ENCODE measurements at regions not wholly inside any gene's neighbourhood (a gene's known extent, or its start where the extent isn't known, plus 50 kb on each side); places are given as distances from the start of the nearest gene placed in this dataset.

DNA sequence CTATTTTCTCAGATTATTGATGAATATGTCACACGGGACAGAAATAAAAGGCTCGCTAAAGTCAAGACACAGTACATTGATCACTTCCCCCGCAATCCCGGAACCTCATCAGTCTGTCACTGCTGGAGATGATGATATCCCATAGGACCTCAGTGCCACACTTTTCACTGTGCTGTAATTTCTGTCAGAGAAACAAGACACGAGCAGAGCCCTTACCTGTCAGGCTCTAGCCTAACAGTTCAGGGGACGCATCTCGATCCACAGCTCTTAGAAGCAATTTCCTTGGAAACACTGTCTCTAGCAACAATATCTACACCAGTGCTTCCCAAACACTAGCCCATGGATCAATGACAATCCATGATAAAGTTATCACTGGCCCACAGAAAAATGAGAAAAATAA, 140.0 kb downstream of the GRIN2B start:
- Histone ChIP-seq H3K4me3 (ENCODE audit: low read length) (no peak overlapping the region), H2AFZ (ENCODE audit: low read length) (no peak overlapping the region), H3K79me2 (ENCODE audit: low read length) (no peaks in the 10 kb centered on the region), H3K4me1 (ENCODE audit: low read length) (no peaks in the 10 kb centered on the region), H3K9me3 (replicated peaks; ENCODE audit: insufficient read depth, low read length) (no peaks in the 10 kb centered on the region), H3K4me2 (ENCODE audit: low read depth, low read length) (no peak overlapping the region), H3K9ac (ENCODE audit: low read length) (no peak overlapping the region), H3K9me2 (replicated peaks; ENCODE audit: insufficient read depth, low read length) (no peaks in the 10 kb centered on the region), H3K27ac (ENCODE audit: low read length) (no peak overlapping the region), H3F3A (ENCODE audit: insufficient read depth, low read length) (no peaks in the 10 kb centered on the region), H4K20me1 (ENCODE audit: insufficient read depth, low read length) (no peaks in the 10 kb centered on the region), H3K27me3 (replicated peaks; ENCODE audit: insufficient read depth, low read length) (no peaks in the 10 kb centered on the region), H3K36me3 (replicated peaks; ENCODE audit: insufficient read depth, low read length) (no peaks in the 10 kb centered on the region)
- DNase-seq = no peak
- no peak for TF ChIP-seq EZH2 (optimal IDR thresholded peaks at IDR 0.05; ENCODE audit: low read depth, low read length)
- no peak for TF ChIP-seq EZH2phosphoT487 (IDR thresholded peaks at IDR 0.05; ENCODE audit: low read length)
- TF ChIP-seq, protein P1, sequence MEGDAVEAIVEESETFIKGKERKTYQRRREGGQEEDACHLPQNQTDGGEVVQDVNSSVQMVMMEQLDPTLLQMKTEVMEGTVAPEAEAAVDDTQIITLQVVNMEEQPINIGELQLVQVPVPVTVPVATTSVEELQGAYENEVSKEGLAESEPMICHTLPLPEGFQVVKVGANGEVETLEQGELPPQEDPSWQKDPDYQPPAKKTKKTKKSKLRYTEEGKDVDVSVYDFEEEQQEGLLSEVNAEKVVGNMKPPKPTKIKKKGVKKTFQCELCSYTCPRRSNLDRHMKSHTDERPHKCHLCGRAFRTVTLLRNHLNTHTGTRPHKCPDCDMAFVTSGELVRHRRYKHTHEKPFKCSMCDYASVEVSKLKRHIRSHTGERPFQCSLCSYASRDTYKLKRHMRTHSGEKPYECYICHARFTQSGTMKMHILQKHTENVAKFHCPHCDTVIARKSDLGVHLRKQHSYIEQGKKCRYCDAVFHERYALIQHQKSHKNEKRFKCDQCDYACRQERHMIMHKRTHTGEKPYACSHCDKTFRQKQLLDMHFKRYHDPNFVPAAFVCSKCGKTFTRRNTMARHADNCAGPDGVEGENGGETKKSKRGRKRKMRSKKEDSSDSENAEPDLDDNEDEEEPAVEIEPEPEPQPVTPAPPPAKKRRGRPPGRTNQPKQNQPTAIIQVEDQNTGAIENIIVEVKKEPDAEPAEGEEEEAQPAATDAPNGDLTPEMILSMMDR (IDR thresholded peaks at IDR 0.05; ENCODE audit: low read length) = no peak

GRCh38 chr12:13839365-13840336, 141.8 kb downstream of the GRIN2B start:
- no peak for TF ChIP-seq EZH2phosphoT487 (IDR thresholded peaks at IDR 0.05; ENCODE audit: low read length)
- TF ChIP-seq EZH2 (optimal IDR thresholded peaks at IDR 0.05; ENCODE audit: low read depth, low read length) = no peak
- TF ChIP-seq, protein P1 (IDR thresholded peaks at IDR 0.05; ENCODE audit: low read length) = no peak

DNA sequence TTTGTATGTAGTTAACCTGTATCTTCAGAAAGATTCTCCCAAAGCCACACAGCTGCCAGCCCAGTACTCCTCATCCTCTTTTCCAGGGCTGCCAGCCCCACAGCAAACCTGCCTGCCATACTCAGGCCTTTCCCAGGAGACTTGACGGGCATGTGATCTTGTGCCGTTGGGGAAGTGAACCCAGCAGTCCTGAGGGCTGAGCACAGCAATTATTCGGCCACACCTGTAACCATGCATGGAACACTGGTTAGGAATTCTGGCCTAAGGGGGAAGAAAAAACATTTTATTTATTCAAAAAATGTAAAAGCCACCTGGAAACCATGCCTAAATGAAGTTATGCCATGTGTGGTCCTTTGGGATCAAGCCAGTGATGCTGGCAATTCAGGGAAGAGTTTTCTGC, 145.3 kb downstream of the GRIN2B start:
- no peak for DNase-seq
- Histone ChIP-seq H3K4me1 (ENCODE audit: low read length) (no peaks in the 10 kb centered on the region), H3K9ac (ENCODE audit: low read length) (no peak overlapping the region), H3K27ac (ENCODE audit: low read length) (no peak overlapping the region), H3K4me2 (ENCODE audit: low read depth, low read length) (no peak overlapping the region), H3K9me3 (replicated peaks; ENCODE audit: insufficient read depth, low read length) (no peaks in the 10 kb centered on the region), H4K20me1 (ENCODE audit: insufficient read depth, low read length) (no peaks in the 10 kb centered on the region), H3K79me2 (ENCODE audit: low read length) (no peaks in the 10 kb centered on the region), H3K4me3 (ENCODE audit: low read length) (no peak overlapping the region), H3F3A (ENCODE audit: insufficient read depth, low read length) (no peaks in the 10 kb centered on the region), H3K36me3 (replicated peaks; ENCODE audit: insufficient read depth, low read length) (no peaks in the 10 kb centered on the region), H3K9me2 (replicated peaks; ENCODE audit: insufficient read depth, low read length) (no peaks in the 10 kb centered on the region), H2AFZ (ENCODE audit: low read length) (no peak overlapping the region), H3K27me3 (replicated peaks; ENCODE audit: insufficient read depth, low read length) (no peaks in the 10 kb centered on the region)
- TF ChIP-seq, protein P1 (IDR thresholded peaks at IDR 0.05; ENCODE audit: low read length) = no peak
- no peak for TF ChIP-seq EZH2 (optimal IDR thresholded peaks at IDR 0.05; ENCODE audit: low read depth, low read length)
- TF ChIP-seq EZH2phosphoT487 (IDR thresholded peaks at IDR 0.05; ENCODE audit: low read length) = no peak

More at GRCh38 chr12:13839365-13840336, 141.8 kb downstream of the GRIN2B start:
- Histone ChIP-seq H3K9me2 (replicated peaks; ENCODE audit: insufficient read depth, low read length) (no peaks in the 10 kb centered on the region), H3K4me1 (ENCODE audit: low read length) (no peaks in the 10 kb centered on the region), H3K9me3 (replicated peaks; ENCODE audit: insufficient read depth, low read length) (no peaks in the 10 kb centered on the region), H3K9ac (ENCODE audit: low read length) (no peak overlapping the region), H3K4me2 (ENCODE audit: low read depth, low read length) (no peak overlapping the region), H4K20me1 (ENCODE audit: insufficient read depth, low read length) (no peaks in the 10 kb centered on the region), H3K27me3 (replicated peaks; ENCODE audit: insufficient read depth, low read length) (no peaks in the 10 kb centered on the region), H2AFZ (ENCODE audit: low read length) (no peak overlapping the region), H3K4me3 (ENCODE audit: low read length) (no peak overlapping the region), H3F3A (ENCODE audit: insufficient read depth, low read length) (no peaks in the 10 kb centered on the region), H3K27ac (ENCODE audit: low read length) (no peak overlapping the region), H3K36me3 (replicated peaks; ENCODE audit: insufficient read depth, low read length) (no peaks in the 10 kb centered on the region), H3K79me2 (ENCODE audit: low read length) (no peaks in the 10 kb centered on the region)
- no peak for DNase-seq

Measured in MM.1S (cell line).